H1 (cell line): ENCODE measurements at regions not wholly inside any gene's neighbourhood (a gene's known extent, or its start where the extent isn't known, plus 50 kb on each side); places are given as distances from the start of the nearest gene placed in this dataset.

Experiments
- CTCF ChIA-PET: fragments of 300-600 bp; sonication (Branson Sonifier 250); formaldehyde crosslinking; loops from one replicate; lab custom pipeline; 2021; ENCODE audit not compliant: partially characterized antibody; lab: Charles Lee
- POLR2A ChIA-PET: fragments of 300-600 bp; sonication (Branson Sonifier 250); formaldehyde crosslinking; loops from one replicate; lab custom pipeline; 2021; ENCODE audit warnings: inconsistent platforms; ENCODE audit not compliant: partially characterized antibody; lab: Charles Lee
- DNase-seq, 2 experiments: peaks; one replicate each; pipeline versions ENCODE4 v3.0.0 to v3.0.0-alpha.2; 2010 to 2022; ENCODE audit warnings: low spot score in 2 of 2, low read depth in 1 of 2, mixed read lengths in 1 of 2
- FAIRE-seq: peaks from 2 replicates; lab custom pipeline; 2011; peaks lifted over from hg19 to GRCh38; lab: Jason Lieb, UNC
- H2AFZ ChIP-seq: 2 replicates; pipeline ENCODE4 v1.8.1; 2012; ENCODE audit warnings: low read length, inconsistent platforms
- H2AK5ac ChIP-seq: 2 replicates; pipeline ENCODE4 v1.6.1; 2013; ENCODE audit warnings: low read depth, low read length
- H2BK120ac ChIP-seq: replicated peaks from 2 replicates; pipeline ENCODE3; 2013; ENCODE audit warnings: low read depth, low read length, inconsistent platforms
- H2BK12ac ChIP-seq: 2 replicates; pipeline ENCODE4 v1.6.1; 2013; ENCODE audit warnings: low read depth, low read length
- H2BK15ac ChIP-seq: 2 replicates; pipeline ENCODE4 v1.6.1; 2013; ENCODE audit warnings: low read length
- H2BK20ac ChIP-seq: 2 replicates; pipeline ENCODE4 v1.6.1; 2013; ENCODE audit warnings: low read length
- H2BK5ac ChIP-seq: 2 replicates; pipeline ENCODE4 v1.6.1; 2013; ENCODE audit warnings: low read depth, low read length
- H3K14ac ChIP-seq: 2 replicates; pipeline ENCODE4 v1.6.1; 2013; ENCODE audit warnings: inconsistent platforms; ENCODE audit not compliant: insufficient read length
- H3K18ac ChIP-seq: 2 replicates; pipeline ENCODE4 v1.6.1; 2013; ENCODE audit warnings: low read length; ENCODE audit errors: extremely low read depth
- H3K23ac ChIP-seq: 2 replicates; pipeline ENCODE4 v1.6.1; 2013; ENCODE audit warnings: inconsistent platforms; ENCODE audit not compliant: insufficient read length
- H3K23me2 ChIP-seq: 2 replicates; pipeline ENCODE4 v1.6.1; 2013; ENCODE audit warnings: low read depth, low read length
- H3K27ac ChIP-seq: 2 replicates; pipeline ENCODE4 v1.6.1; 2011; ENCODE audit warnings: low read depth, low read length, inconsistent platforms
- H3K27me3 ChIP-seq, 4 experiments: replicated peaks in 1 of 4; 1 replicate in 1 of 4; 2 replicates in 3 of 4; pipeline versions ENCODE4 v1.6.1 to v1.8.1; 2011 to 2013; ENCODE audit warnings: low read length in 3 of 4, mild to moderate bottlenecking in 3 of 4, inconsistent platforms in 2 of 4, mixed read lengths in 2 of 4, moderate library complexity in 1 of 4; ENCODE audit not compliant: control insufficient read depth in 3 of 4, insufficient read depth in 3 of 4; ENCODE audit errors: extremely low read depth in 1 of 4
- H3K36me3 ChIP-seq, 4 experiments: 2 replicates each; pipeline versions ENCODE4 v1.6.1 to v1.8.1; 2011 to 2013; ENCODE audit warnings: mild to moderate bottlenecking in 4 of 4, low read length in 3 of 4, moderate library complexity in 2 of 4, control low read depth in 1 of 4, inconsistent platforms in 1 of 4; ENCODE audit not compliant: insufficient read depth in 4 of 4, control insufficient read depth in 2 of 4
- H3K4ac ChIP-seq: replicated peaks from 2 replicates; pipeline ENCODE3; 2013; ENCODE audit warnings: low read length, low read depth, mixed read lengths, inconsistent platforms; ENCODE audit not compliant: insufficient read length
- H3K4me1 ChIP-seq, 4 experiments: replicated peaks in 1 of 4; 1 replicate in 1 of 4; 2 replicates in 3 of 4; pipeline versions ENCODE4 v1.6.1 to v1.8.1; 2011 to 2013; ENCODE audit warnings: low read length in 3 of 4, inconsistent platforms in 2 of 4, mixed read lengths in 1 of 4; ENCODE audit not compliant: insufficient read depth in 4 of 4, control insufficient read depth in 3 of 4
- H3K4me2 ChIP-seq, 2 experiments: 2 replicates each; pipeline versions ENCODE4 v1.6.1 to v1.8.1; 2011 to 2013; ENCODE audit warnings: low read depth in 2 of 2, low read length in 2 of 2, control low read depth in 1 of 2, inconsistent platforms in 1 of 2, mild to moderate bottlenecking in 1 of 2; ENCODE audit not compliant: insufficient read depth in 1 of 2
- H3K4me3 ChIP-seq, 4 experiments: fragments of 200-600, 300-600 bp in 1 of 4; sonication (generic), shearing (Covaris generic), sonication (Bioruptor Twin) in 1 of 4; 2 replicates each; pipeline versions ENCODE4 v1.5.1 to v1.8.1; 2011 to 2016; ENCODE audit warnings: low read length in 4 of 4, low read depth in 3 of 4, control low read depth in 2 of 4, inconsistent platforms in 2 of 4, mild to moderate bottlenecking in 2 of 4, mixed read lengths in 1 of 4, moderate library complexity in 1 of 4; ENCODE audit not compliant: insufficient read depth in 2 of 4; ENCODE audit errors: extremely low read depth in 1 of 4
- H3K56ac ChIP-seq: replicated peaks from 2 replicates; pipeline ENCODE3; 2013; ENCODE audit warnings: low read depth, mild to moderate bottlenecking, mixed read lengths, low read length, inconsistent platforms; ENCODE audit not compliant: insufficient read length
- H3K79me1 ChIP-seq: 2 replicates; pipeline ENCODE4 v1.6.1; 2013; ENCODE audit warnings: low read depth, low read length, control low read depth
- H3K79me2 ChIP-seq, 2 experiments: 2 replicates each; pipeline versions ENCODE4 v1.6.1 to v1.8.1; 2012 to 2013; ENCODE audit warnings: low read length in 2 of 2, mild to moderate bottlenecking in 2 of 2, inconsistent platforms in 1 of 2; ENCODE audit not compliant: insufficient read depth in 2 of 2, control insufficient read depth in 1 of 2
- H3K9ac ChIP-seq, 4 experiments: replicated peaks in 1 of 4; 1 replicate in 1 of 4; 2 replicates in 3 of 4; pipeline versions ENCODE4 v1.6.1 to v1.8.1; 2011 to 2013; ENCODE audit warnings: low read depth in 3 of 4, low read length in 3 of 4, control low read depth in 2 of 4, mild to moderate bottlenecking in 2 of 4, moderate library complexity in 2 of 4, inconsistent platforms in 1 of 4; ENCODE audit errors: extremely low read depth in 1 of 4
- H3K9me3 ChIP-seq, 2 experiments: 2 replicates each; pipeline versions ENCODE4 v1.6.1 to v1.8.1; 2012 to 2013; ENCODE audit warnings: mild to moderate bottlenecking in 2 of 2, moderate library complexity in 2 of 2, control low read depth in 1 of 2, inconsistent platforms in 1 of 2, low read depth in 1 of 2, low read length in 1 of 2, mixed read lengths in 1 of 2; ENCODE audit not compliant: insufficient read depth in 2 of 2
- H4K20me1 ChIP-seq, 2 experiments: replicated peaks in 1 of 2; 2 replicates each; pipeline versions ENCODE3 to v1.8.1; 2011 to 2013; ENCODE audit warnings: inconsistent platforms in 2 of 2, low read length in 2 of 2, mild to moderate bottlenecking in 1 of 2; ENCODE audit not compliant: insufficient read depth in 2 of 2, control insufficient read depth in 1 of 2
- H4K5ac ChIP-seq: 2 replicates; pipeline ENCODE4 v1.6.1; 2013; ENCODE audit warnings: low read length, low read depth, mixed read lengths, inconsistent platforms; ENCODE audit not compliant: insufficient read length
- H4K8ac ChIP-seq: 2 replicates; pipeline ENCODE4 v1.8.0; 2013; ENCODE audit warnings: mild to moderate bottlenecking, moderate library complexity, low read length, inconsistent platforms; ENCODE audit not compliant: insufficient read depth; ENCODE audit errors: extremely low read depth
- H4K91ac ChIP-seq: replicated peaks from 2 replicates; pipeline ENCODE3; 2013; ENCODE audit warnings: low read length, mixed read lengths, inconsistent platforms; ENCODE audit not compliant: insufficient read length
- BCL11A ChIP-seq, 2 experiments: IDR thresholded peaks; one replicate each; pipeline ENCODE4 v1.6.1; 2011; ENCODE audit warnings: low read depth in 2 of 2, low read length in 2 of 2, mild to moderate bottlenecking in 2 of 2
- CBX5 ChIP-seq: fragments of 300-800, 300-1000 bp; sonication (generic); IDR thresholded peaks from 2 replicates; pipeline ENCODE4 v1.7.1; 2016; ENCODE audit warnings: antibody characterized with exemption, low read length, low read depth
- CBX8 ChIP-seq: fragments of 300-800, 300-1000 bp; sonication (generic); IDR thresholded peaks from 2 replicates; pipeline ENCODE4 v1.7.1; 2016; ENCODE audit warnings: low read depth, low read length, borderline replicate concordance
- CTCF ChIP-seq, 3 experiments: IDR thresholded peaks; 1 replicate in 2 of 3; 2 replicates in 1 of 3; pipeline versions ENCODE4 v1.5.1 to v1.6.1; 2011; ENCODE audit warnings: low read length in 3 of 3, mild to moderate bottlenecking in 3 of 3, inconsistent platforms in 2 of 3, low read depth in 1 of 3, moderate library complexity in 1 of 3; ENCODE audit not compliant: insufficient read depth in 1 of 3; ENCODE audit errors: control extremely low read depth in 1 of 3
- FOSL1 ChIP-seq: IDR thresholded peaks from 2 replicates; pipeline ENCODE4 v1.6.1; 2011; ENCODE audit warnings: mild to moderate bottlenecking, low read depth, low read length, moderate library complexity; ENCODE audit not compliant: insufficient read depth
- HDAC2 ChIP-seq, 2 experiments: fragments of 300-600 bp in 1 of 2; sonication (generic) in 1 of 2; IDR thresholded peaks; 2 replicates each; pipeline ENCODE4 v1.6.1; 2011 to 2012; ENCODE audit warnings: low read depth in 2 of 2, low read length in 2 of 2, mild to moderate bottlenecking in 2 of 2, moderate library complexity in 2 of 2, borderline replicate concordance in 1 of 2, inconsistent platforms in 1 of 2
- NANOG ChIP-seq: IDR thresholded peaks from 2 replicates; pipeline ENCODE4 v1.6.1; 2011; ENCODE audit warnings: low read length, low read depth, mild to moderate bottlenecking, inconsistent platforms; ENCODE audit not compliant: insufficient read depth, poor library complexity, severe bottlenecking
- RAD21 ChIP-seq, 2 experiments: IDR thresholded peaks in 1 of 2; conservative IDR thresholded peaks in 1 of 2; 2 replicates each; pipeline ENCODE4 v1.6.1; 2011; ENCODE audit warnings: low read depth in 2 of 2, low read length in 2 of 2, improper control_type of control experiment in 1 of 2, inconsistent platforms in 1 of 2, mild to moderate bottlenecking in 1 of 2, moderate library complexity in 1 of 2
- SAP30 ChIP-seq: fragments of 300-600 bp; sonication (generic); IDR thresholded peaks from 2 replicates; pipeline ENCODE4 v1.7.1; 2012; ENCODE audit warnings: low read length, moderate library complexity, mild to moderate bottlenecking, inconsistent platforms; ENCODE audit not compliant: insufficient read depth, insufficient replicate concordance
- SUZ12 ChIP-seq: fragments of 200-600 bp; sonication (generic); IDR thresholded peaks from 2 replicates; pipeline ENCODE4 v1.6.1; 2012; ENCODE audit warnings: mild to moderate bottlenecking, inconsistent platforms, low read length, moderate library complexity, mixed read lengths
- WGBS, 2 experiments: shearing (Covaris generic) in 1 of 2; methylation state at CpG; one replicate each; pipeline versions ENCODE4 v1.1.6 to v1.1.7; 2013 to 2015; ENCODE audit warnings: low lambda C conversion rate in 2 of 2, mixed read lengths in 2 of 2, inconsistent platforms in 1 of 2, low coverage in 1 of 2, missing lambda C conversion rate in 1 of 2; ENCODE audit not compliant: insufficient replicate concordance in 2 of 2, insufficient coverage in 1 of 2, insufficient read length in 1 of 2; ENCODE audit errors: extremely low coverage in 1 of 2, missing lambda C conversion rate in 1 of 2; 5-methylcytosine and 5-hydroxymethylcytosine counted together

GRCh38 chr2:83104202-83104601 is 1354.9 kb downstream of the SUCLG1 start:
- Histone ChIP-seq H3K36me3 (no peaks in the 10 kb centered on the region), H3K4me3 (no peak overlapping the region), H3K4me1 (peaks cover 0 to 4% (median 0%) of the 10 kb centered on the region in 4 experiments; a peak in 1 of 7 replicates), H3K18ac (no peak overlapping the region), H3K4ac (no peak overlapping the region), H3K14ac (no peak overlapping the region), H3K79me1 (no peaks in the 10 kb centered on the region), H3K23me2 (no peaks in the 10 kb centered on the region), H3K27me3 (no peaks in the 10 kb centered on the region), H3K9ac (no peak overlapping the region), H2BK12ac (no peak overlapping the region), H4K8ac (no peak overlapping the region), H3K79me2 (no peaks in the 10 kb centered on the region), H4K91ac (no peak overlapping the region), H3K27ac (no peak overlapping the region), H3K4me2 (no peak overlapping the region), H2AFZ (no peak overlapping the region), H2BK20ac (no peak overlapping the region), H2BK120ac (no peak overlapping the region), H2BK15ac (no peak overlapping the region), H3K23ac (no peak overlapping the region), H3K56ac (no peak overlapping the region), H3K9me3 (peaks cover 0 to 3% of the 10 kb centered on the region in 2 experiments; a peak in 1 of 4 replicates), H2AK5ac (no peak overlapping the region), H4K5ac (no peak overlapping the region), H4K20me1 (no peaks in the 10 kb centered on the region), H2BK5ac (no peak overlapping the region)
- 100% methylated on average over 1 of the region's 1 CpG; no CpG with 5 or more reads in 1 of the 2 experiments for WGBS, 2 experiments
- DNase-seq (no peak), FAIRE-seq (no peak)
- CTCF ChIA-PET: interaction anchor here (0.7 kb wide), 1 partner anchor 870 kb away, joined by 3 read pairs; no protein-coding TSS in a partner anchor
- POLR2A ChIA-PET: no interaction called here
- TF ChIP-seq CTCF (IDR thresholded peaks at IDR 0.05; ENCODE audit: control extremely low read depth in 1 of 3, insufficient read depth in 1 of 3, low read depth in 1 of 3, low read length in 3 of 3) (no peak), SUZ12 (no peak), BCL11A (IDR thresholded peaks at IDR 0.05; ENCODE audit: low read depth in 2 of 2, low read length in 2 of 2) (no peak), FOSL1 (no peak), SAP30 (no peak), RAD21 (IDR thresholded peaks at IDR 0.05 in 1 of 2, conservative IDR thresholded peaks at IDR 0.05 in 1 of 2; ENCODE audit: low read depth in 2 of 2, low read length in 2 of 2) (no peak), CBX8 (no peak), HDAC2 (IDR thresholded peaks at IDR 0.05; ENCODE audit: borderline replicate concordance in 1 of 2, low read depth in 2 of 2, low read length in 2 of 2) (no peak), CBX5 (no peak), NANOG (no peak)
